Smooth muscle cell (in vitro differentiated cells): ENCODE measurements at regions not wholly inside any gene's neighbourhood (a gene's known extent, or its start where the extent isn't known, plus 50 kb on each side); places are given as distances from the start of the nearest gene placed in this dataset.

Experiments used
- DNase-seq: peaks from one replicate; lab custom pipeline; 2025; ENCODE audit not compliant: unreplicated experiment; lab: John Stamatoyannopoulos, UW
- H2AFZ ChIP-seq: fragments of 200-600 bp; sonication (generic); 2 replicates; pipeline ENCODE4 v1.6.0; 2016; ENCODE audit warnings: antibody characterized with exemption, low read depth, mild to moderate bottlenecking
- H3F3A ChIP-seq: fragments of 200-600 bp; sonication (generic); 2 replicates; pipeline ENCODE4 v1.6.0; 2017; ENCODE audit warnings: antibody characterized with exemption, low read depth
- H3K27ac ChIP-seq: fragments of 200-600 bp; sonication (generic); 2 replicates; pipeline ENCODE4 v1.5.1; 2016; ENCODE audit warnings: low read depth, mild to moderate bottlenecking
- H3K27me3 ChIP-seq: fragments of 200-600 bp; sonication (generic); 2 replicates; pipeline ENCODE4 v1.6.1; 2016; ENCODE audit warnings: low read depth, mild to moderate bottlenecking
- H3K36me3 ChIP-seq: fragments of 200-600 bp; sonication (generic); 2 replicates; pipeline ENCODE4 v1.5.1; 2016; ENCODE audit warnings: low read depth
- H3K4me1 ChIP-seq: fragments of 200-600 bp; sonication (generic); 2 replicates; pipeline ENCODE4 v1.5.1; 2016; ENCODE audit warnings: low read depth
- H3K4me2 ChIP-seq: fragments of 200-600 bp; sonication (generic); 2 replicates; pipeline ENCODE4 v1.6.0; 2016; ENCODE audit warnings: mild to moderate bottlenecking
- H3K4me3 ChIP-seq: fragments of 200-600 bp; sonication (generic); 2 replicates; pipeline ENCODE4 v1.5.1; 2016; ENCODE audit warnings: mild to moderate bottlenecking
- H3K79me2 ChIP-seq: fragments of 200-600 bp; sonication (generic); 2 replicates; pipeline ENCODE4 v1.6.0; 2016; ENCODE audit warnings: low read depth, mild to moderate bottlenecking
- H3K9ac ChIP-seq: fragments of 200-600 bp; sonication (generic); 2 replicates; pipeline ENCODE4 v1.6.0; 2016; ENCODE audit warnings: low read depth
- H3K9me3 ChIP-seq: fragments of 200-600 bp; sonication (generic); replicated peaks from 2 replicates; pipeline ENCODE4 v1.5.1; 2016; ENCODE audit warnings: low read depth
- H4K20me1 ChIP-seq: fragments of 200-600 bp; sonication (generic); 2 replicates; pipeline ENCODE4 v1.6.0; 2016; ENCODE audit warnings: low read depth
- WGBS: methylation state at CpG from one replicate; pipeline ENCODE4 v1.1.7; 2016; ENCODE audit warnings: low lambda C conversion rate; 5-methylcytosine and 5-hydroxymethylcytosine counted together
- TF ChIP-seq, protein P1 (sequence below): fragments of 200-600 bp; sonication (generic); IDR thresholded peaks from 2 replicates; pipeline ENCODE4 v1.5.1; 2017; ENCODE audit warnings: borderline replicate concordance, mild to moderate bottlenecking, antibody characterized with exemption; ENCODE audit not compliant: insufficient read depth, poor library complexity, severe bottlenecking

DNA sequence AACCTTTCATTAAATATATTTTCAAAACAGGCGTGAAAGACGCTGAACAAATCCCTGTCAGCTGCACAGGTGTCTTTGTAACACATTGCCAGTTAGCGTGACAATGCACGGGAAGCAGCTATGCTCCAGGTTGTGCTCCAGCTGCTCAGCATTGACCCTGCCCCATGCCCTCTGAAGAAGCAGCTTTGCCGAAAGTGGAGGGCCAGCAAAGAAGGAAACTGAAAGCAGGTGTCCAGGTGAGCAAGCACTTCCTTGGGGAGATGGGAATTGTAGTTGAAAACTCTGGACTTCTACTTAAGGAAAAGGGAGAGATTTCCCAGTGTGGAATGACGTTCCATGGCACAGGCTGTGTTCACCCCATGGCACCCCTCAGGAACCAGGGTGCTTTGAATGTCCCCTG is 125.7 kb downstream of the TTLL2 start:
- 90% methylated on average over 6 of the region's 6 CpGs for WGBS
- DNase-seq, result no peak
- H2AFZ ChIP-seq, result no peak overlapping the region

GRCh38 chr6:167452338-167453081 is 127.6 kb downstream of the TTLL2 start:
- Histone ChIP-seq H3K4me1 (no peaks in the 10 kb centered on the region), H4K20me1 (no peaks in the 10 kb centered on the region), H3K9ac (no peak overlapping the region), H3F3A (no peaks in the 10 kb centered on the region), H3K79me2 (no peaks in the 10 kb centered on the region), H3K4me3 (no peak overlapping the region), H3K4me2 (no peak overlapping the region), H3K9me3 (no peaks in the 10 kb centered on the region), H3K36me3 (no peaks in the 10 kb centered on the region), H2AFZ (no peak overlapping the region), H3K27me3 (peaks cover 20% of the 10 kb centered on the region), H3K27ac (no peak overlapping the region)
- 84% methylated on average over 8 of the region's 8 CpGs for WGBS
- DNase-seq, result no peak
- TF ChIP-seq, protein P1, sequence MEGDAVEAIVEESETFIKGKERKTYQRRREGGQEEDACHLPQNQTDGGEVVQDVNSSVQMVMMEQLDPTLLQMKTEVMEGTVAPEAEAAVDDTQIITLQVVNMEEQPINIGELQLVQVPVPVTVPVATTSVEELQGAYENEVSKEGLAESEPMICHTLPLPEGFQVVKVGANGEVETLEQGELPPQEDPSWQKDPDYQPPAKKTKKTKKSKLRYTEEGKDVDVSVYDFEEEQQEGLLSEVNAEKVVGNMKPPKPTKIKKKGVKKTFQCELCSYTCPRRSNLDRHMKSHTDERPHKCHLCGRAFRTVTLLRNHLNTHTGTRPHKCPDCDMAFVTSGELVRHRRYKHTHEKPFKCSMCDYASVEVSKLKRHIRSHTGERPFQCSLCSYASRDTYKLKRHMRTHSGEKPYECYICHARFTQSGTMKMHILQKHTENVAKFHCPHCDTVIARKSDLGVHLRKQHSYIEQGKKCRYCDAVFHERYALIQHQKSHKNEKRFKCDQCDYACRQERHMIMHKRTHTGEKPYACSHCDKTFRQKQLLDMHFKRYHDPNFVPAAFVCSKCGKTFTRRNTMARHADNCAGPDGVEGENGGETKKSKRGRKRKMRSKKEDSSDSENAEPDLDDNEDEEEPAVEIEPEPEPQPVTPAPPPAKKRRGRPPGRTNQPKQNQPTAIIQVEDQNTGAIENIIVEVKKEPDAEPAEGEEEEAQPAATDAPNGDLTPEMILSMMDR, result no peak

More for the DNA sequence above, 125.7 kb downstream of the TTLL2 start:
- TF ChIP-seq, protein P1, result no peak
- H3K4me1 ChIP-seq, result no peaks in the 10 kb centered on the region
- H3K4me2 ChIP-seq, result no peak overlapping the region
- H3K4me3 ChIP-seq, result no peak overlapping the region
- no peaks in the 10 kb centered on the region for H3K36me3 ChIP-seq
- no peak overlapping the region for H3K27ac ChIP-seq
- H3K79me2 ChIP-seq, result no peaks in the 10 kb centered on the region
- no peaks in the 10 kb centered on the region for H3K9me3 ChIP-seq
- H3F3A ChIP-seq, result no peaks in the 10 kb centered on the region
- H3K27me3 ChIP-seq, result peaks cover 14% of the 10 kb centered on the region
- H3K9ac ChIP-seq, result no peak overlapping the region
- H4K20me1 ChIP-seq, result no peaks in the 10 kb centered on the region

DNA sequence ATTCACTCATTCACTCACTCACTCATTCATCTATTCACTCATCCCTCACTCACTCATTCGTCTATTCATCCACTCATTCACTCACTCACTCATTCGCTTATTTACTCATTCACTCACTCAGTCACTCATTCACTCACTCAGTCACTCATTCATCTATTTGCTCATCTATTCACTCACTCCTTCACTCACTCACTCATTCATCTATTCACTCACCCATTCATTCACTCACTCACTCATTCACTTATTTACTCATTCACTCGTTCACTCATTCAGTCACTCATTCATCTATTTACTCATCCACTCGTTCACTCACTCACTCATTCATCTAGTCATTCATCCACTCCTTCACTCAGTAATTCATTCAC is 128.2 kb downstream of the TTLL2 start:
- no peak for DNase-seq
- H3K4me1 ChIP-seq, result no peaks in the 10 kb centered on the region
- TF ChIP-seq, protein P1, result no peak
- no peaks in the 10 kb centered on the region for H3K36me3 ChIP-seq
- 97% methylated on average over 4 of the region's 4 CpGs for WGBS
- H3K79me2 ChIP-seq, result no peaks in the 10 kb centered on the region
- no peak overlapping the region for H3K9ac ChIP-seq
- H4K20me1 ChIP-seq, result no peaks in the 10 kb centered on the region
- no peaks in the 10 kb centered on the region for H3K9me3 ChIP-seq
- H3K4me3 ChIP-seq, result no peak overlapping the region
- H3K27ac ChIP-seq, result no peak overlapping the region
- no peaks in the 10 kb centered on the region for H3F3A ChIP-seq
- H3K27me3 ChIP-seq, result peaks cover 20% of the 10 kb centered on the region
- no peak overlapping the region for H2AFZ ChIP-seq
- no peak overlapping the region for H3K4me2 ChIP-seq

DNA sequence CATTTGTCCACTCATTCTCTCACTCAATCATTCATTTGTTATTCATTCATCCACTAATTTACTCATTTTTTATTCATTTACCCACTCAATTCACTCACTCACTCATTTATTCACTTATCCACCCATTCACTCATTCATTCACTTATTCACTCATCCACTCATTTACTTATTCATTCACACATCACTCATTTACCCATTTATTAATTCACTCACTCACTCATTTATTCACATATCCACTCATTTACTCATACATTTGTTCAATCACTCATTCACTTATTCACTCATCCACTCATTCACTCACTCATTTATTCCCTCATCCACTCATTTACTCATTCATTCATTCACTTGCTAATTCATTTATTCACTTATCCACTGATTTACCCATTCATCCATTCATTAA is 129.1 kb downstream of the TTLL2 start:
- no peak for DNase-seq
- TF ChIP-seq, protein P1, result no peak
- H3K27ac ChIP-seq, result no peak overlapping the region

More for the DNA sequence above, 129.1 kb downstream of the TTLL2 start:
- no peaks in the 10 kb centered on the region for H4K20me1 ChIP-seq
- H3K79me2 ChIP-seq, result no peaks in the 10 kb centered on the region
- H2AFZ ChIP-seq, result no peak overlapping the region
- peaks cover 20% of the 10 kb centered on the region for H3K27me3 ChIP-seq
- H3K4me2 ChIP-seq, result no peak overlapping the region
- no peaks in the 10 kb centered on the region for H3K4me1 ChIP-seq
- no peak overlapping the region for H3K9ac ChIP-seq
- no peaks in the 10 kb centered on the region for H3K36me3 ChIP-seq
- no peaks in the 10 kb centered on the region for H3F3A ChIP-seq
- no peak overlapping the region for H3K4me3 ChIP-seq
- no peaks in the 10 kb centered on the region for H3K9me3 ChIP-seq
